ENCODE measurements at regions not wholly inside any gene's neighbourhood (a gene's known extent, or its start where the extent isn't known, plus 50 kb on each side); places are given as distances from the start of the nearest gene placed in this dataset.

GRCh38 chr16:73798471-73798870 is 498.1 kb upstream of the PSMD7 start:
- H2AFZ ChIP-seq, result no peak overlapping the region
- H3K4me3 Mint-ChIP-seq, result no peak overlapping the region
- no peak overlapping the region for H3K4me2 ChIP-seq
- no peak overlapping the region for H3K27ac ChIP-seq (ENCODE audit: low read depth)
- DNase-seq (ENCODE audit: low spot score) (no peak), ATAC-seq (no peak)
- no peaks in the 10 kb centered on the region for H3K27me3 ChIP-seq (ENCODE audit: insufficient read depth)
- H3K36me3 ChIP-seq (ENCODE audit: insufficient read depth), result no peaks in the 10 kb centered on the region
- no peaks in the 10 kb centered on the region for H3K36me3 Mint-ChIP-seq (ENCODE audit: low read depth)
- H3K4me1 Mint-ChIP-seq, result peaks cover 7% of the 10 kb centered on the region; the same call in 1 of the 3 replicates
- no peaks in the 10 kb centered on the region for H4K20me1 ChIP-seq (replicated peaks; ENCODE audit: insufficient read depth)
- H3K4me1 ChIP-seq (ENCODE audit: insufficient read depth), result no peaks in the 10 kb centered on the region
- H3K27me3 Mint-ChIP-seq (ENCODE audit: insufficient read depth, low read depth, poor library complexity), result peaks cover 3% of the 10 kb centered on the region
- TF ChIP-seq JUNB (IDR thresholded peaks at IDR 0.05; ENCODE audit: unreplicated experiment) (no peak), REST (IDR thresholded peaks at IDR 0.05; ENCODE audit: unreplicated experiment) (no peak), NANOG (IDR thresholded peaks at IDR 0.05; ENCODE audit: borderline replicate concordance) (no peak), ZNF331 (CRISPR knock-in tag; IDR thresholded peaks at IDR 0.05; ENCODE audit: low read depth) (no peak), STAT1 (IDR thresholded peaks at IDR 0.05; ENCODE audit: unreplicated experiment) (no peak), ETS1 (IDR thresholded peaks at IDR 0.05) (no peak), ZNF114 (CRISPR knock-in tag; IDR thresholded peaks at IDR 0.05) (no peak)
- no peaks in the 10 kb centered on the region for H3K79me2 ChIP-seq (replicated peaks; ENCODE audit: insufficient read depth)
- H3K9me2 ChIP-seq (ENCODE audit: insufficient read depth), result no peaks in the 10 kb centered on the region
- H3F3A ChIP-seq (replicated peaks; ENCODE audit: low read depth), result no peaks in the 10 kb centered on the region
- no peaks in the 10 kb centered on the region for H3K9me3 Mint-ChIP-seq
- H3K4me3 ChIP-seq, result no peak overlapping the region
- H3K27ac Mint-ChIP-seq, result no peak overlapping the region

- Histone ChIP-seq H3K27ac (ENCODE audit: low read depth) (no peak overlapping the region), H3K79me2 (replicated peaks; ENCODE audit: insufficient read depth) (no peaks in the 10 kb centered on the region), H3K9me2 (ENCODE audit: insufficient read depth) (no peaks in the 10 kb centered on the region), H3K4me3 (no peak overlapping the region), H3K36me3 (ENCODE audit: insufficient read depth) (no peaks in the 10 kb centered on the region), H2AFZ (no peak overlapping the region), H3K27me3 (ENCODE audit: insufficient read depth) (no peaks in the 10 kb centered on the region), H4K20me1 (replicated peaks; ENCODE audit: insufficient read depth) (no peaks in the 10 kb centered on the region), H3F3A (replicated peaks; ENCODE audit: low read depth) (no peaks in the 10 kb centered on the region), H3K4me1 (ENCODE audit: insufficient read depth) (no peaks in the 10 kb centered on the region), H3K4me2 (no peak overlapping the region)
- DNase-seq (ENCODE audit: low spot score) (no peak), ATAC-seq (no peak)
- Mint-ChIP-seq H3K27me3 (ENCODE audit: insufficient read depth, low read depth, poor library complexity) (peaks cover 3% of the 10 kb centered on the region), H3K27ac (no peak overlapping the region), H3K36me3 (ENCODE audit: low read depth) (no peaks in the 10 kb centered on the region), H3K4me3 (no peak overlapping the region), H3K4me1 (peaks cover 7% of the 10 kb centered on the region; the same call in 1 of the 3 replicates), H3K9me3 (no peaks in the 10 kb centered on the region)
- no peak for TF ChIP-seq EZH2 (IDR thresholded peaks at IDR 0.05; ENCODE audit: low read depth, unreplicated experiment)
- TF ChIP-seq POLR2AphosphoS5 (IDR thresholded peaks at IDR 0.05; ENCODE audit: low read depth), result no peak
- no peak for TF ChIP-seq ZNF331 (CRISPR knock-in tag; IDR thresholded peaks at IDR 0.05; ENCODE audit: low read depth)
- no peak for TF ChIP-seq JUNB (IDR thresholded peaks at IDR 0.05; ENCODE audit: unreplicated experiment)
- TF ChIP-seq NANOG (IDR thresholded peaks at IDR 0.05; ENCODE audit: borderline replicate concordance), result no peak
- no peak for TF ChIP-seq STAT1 (IDR thresholded peaks at IDR 0.05; ENCODE audit: unreplicated experiment)
- no peak for TF ChIP-seq CREB1 (CRISPR knock-in tag; IDR thresholded peaks at IDR 0.05; ENCODE audit: low read depth)
- no peak for TF ChIP-seq ETS1 (IDR thresholded peaks at IDR 0.05)
- no peak for TF ChIP-seq REST (IDR thresholded peaks at IDR 0.05; ENCODE audit: unreplicated experiment)
Observed at GRCh38 chr16:73797115-73797514, 499.5 kb upstream of the PSMD7 start.
